H1 (cell line): ENCODE measurements at regions not wholly inside any gene's neighbourhood (a gene's known extent, or its start where the extent isn't known, plus 50 kb on each side); places are given as distances from the start of the nearest gene placed in this dataset.
"Not testable (repeated sequence)": the region's sequence is repeated elsewhere in the genome, so short reads cannot be mapped to it uniquely, and the experiment has no call there.

Source experiments
- CTCF ChIA-PET: fragments of 300-600 bp; sonication (Branson Sonifier 250); formaldehyde crosslinking; loops from one replicate; lab custom pipeline; 2021; ENCODE audit not compliant: partially characterized antibody; lab: Charles Lee
- POLR2A ChIA-PET: fragments of 300-600 bp; sonication (Branson Sonifier 250); formaldehyde crosslinking; loops from one replicate; lab custom pipeline; 2021; ENCODE audit warnings: inconsistent platforms; ENCODE audit not compliant: partially characterized antibody; lab: Charles Lee
- DNase-seq, 2 experiments: peaks; one replicate each; pipeline versions ENCODE4 v3.0.0 to v3.0.0-alpha.2; 2010 to 2022; ENCODE audit warnings: low spot score in 2 of 2, low read depth in 1 of 2, mixed read lengths in 1 of 2
- FAIRE-seq: peaks from 2 replicates; lab custom pipeline; 2011; peaks lifted over from hg19 to GRCh38; lab: Jason Lieb, UNC
- H2AFZ ChIP-seq: 2 replicates; pipeline ENCODE4 v1.8.1; 2012; ENCODE audit warnings: low read length, inconsistent platforms
- H2AK5ac ChIP-seq: 2 replicates; pipeline ENCODE4 v1.6.1; 2013; ENCODE audit warnings: low read depth, low read length
- H2BK120ac ChIP-seq: replicated peaks from 2 replicates; pipeline ENCODE3; 2013; ENCODE audit warnings: low read depth, low read length, inconsistent platforms
- H2BK12ac ChIP-seq: 2 replicates; pipeline ENCODE4 v1.6.1; 2013; ENCODE audit warnings: low read depth, low read length
- H2BK15ac ChIP-seq: 2 replicates; pipeline ENCODE4 v1.6.1; 2013; ENCODE audit warnings: low read length
- H2BK20ac ChIP-seq: 2 replicates; pipeline ENCODE4 v1.6.1; 2013; ENCODE audit warnings: low read length
- H2BK5ac ChIP-seq: 2 replicates; pipeline ENCODE4 v1.6.1; 2013; ENCODE audit warnings: low read depth, low read length
- H3K14ac ChIP-seq: 2 replicates; pipeline ENCODE4 v1.6.1; 2013; ENCODE audit warnings: inconsistent platforms; ENCODE audit not compliant: insufficient read length
- H3K18ac ChIP-seq: 2 replicates; pipeline ENCODE4 v1.6.1; 2013; ENCODE audit warnings: low read length; ENCODE audit errors: extremely low read depth
- H3K23ac ChIP-seq: 2 replicates; pipeline ENCODE4 v1.6.1; 2013; ENCODE audit warnings: inconsistent platforms; ENCODE audit not compliant: insufficient read length
- H3K23me2 ChIP-seq: 2 replicates; pipeline ENCODE4 v1.6.1; 2013; ENCODE audit warnings: low read depth, low read length
- H3K27ac ChIP-seq: 2 replicates; pipeline ENCODE4 v1.6.1; 2011; ENCODE audit warnings: low read depth, low read length, inconsistent platforms
- H3K27me3 ChIP-seq, 4 experiments: replicated peaks in 1 of 4; 1 replicate in 1 of 4; 2 replicates in 3 of 4; pipeline versions ENCODE4 v1.6.1 to v1.8.1; 2011 to 2013; ENCODE audit warnings: low read length in 3 of 4, mild to moderate bottlenecking in 3 of 4, inconsistent platforms in 2 of 4, mixed read lengths in 2 of 4, moderate library complexity in 1 of 4; ENCODE audit not compliant: control insufficient read depth in 3 of 4, insufficient read depth in 3 of 4; ENCODE audit errors: extremely low read depth in 1 of 4
- H3K36me3 ChIP-seq, 4 experiments: 2 replicates each; pipeline versions ENCODE4 v1.6.1 to v1.8.1; 2011 to 2013; ENCODE audit warnings: mild to moderate bottlenecking in 4 of 4, low read length in 3 of 4, moderate library complexity in 2 of 4, control low read depth in 1 of 4, inconsistent platforms in 1 of 4; ENCODE audit not compliant: insufficient read depth in 4 of 4, control insufficient read depth in 2 of 4
- H3K4ac ChIP-seq: replicated peaks from 2 replicates; pipeline ENCODE3; 2013; ENCODE audit warnings: low read length, low read depth, mixed read lengths, inconsistent platforms; ENCODE audit not compliant: insufficient read length
- H3K4me1 ChIP-seq, 4 experiments: replicated peaks in 1 of 4; 1 replicate in 1 of 4; 2 replicates in 3 of 4; pipeline versions ENCODE4 v1.6.1 to v1.8.1; 2011 to 2013; ENCODE audit warnings: low read length in 3 of 4, inconsistent platforms in 2 of 4, mixed read lengths in 1 of 4; ENCODE audit not compliant: insufficient read depth in 4 of 4, control insufficient read depth in 3 of 4
- H3K4me2 ChIP-seq, 2 experiments: 2 replicates each; pipeline versions ENCODE4 v1.6.1 to v1.8.1; 2011 to 2013; ENCODE audit warnings: low read depth in 2 of 2, low read length in 2 of 2, control low read depth in 1 of 2, inconsistent platforms in 1 of 2, mild to moderate bottlenecking in 1 of 2; ENCODE audit not compliant: insufficient read depth in 1 of 2
- H3K4me3 ChIP-seq, 4 experiments: fragments of 200-600, 300-600 bp in 1 of 4; sonication (generic), shearing (Covaris generic), sonication (Bioruptor Twin) in 1 of 4; 2 replicates each; pipeline versions ENCODE4 v1.5.1 to v1.8.1; 2011 to 2016; ENCODE audit warnings: low read length in 4 of 4, low read depth in 3 of 4, control low read depth in 2 of 4, inconsistent platforms in 2 of 4, mild to moderate bottlenecking in 2 of 4, mixed read lengths in 1 of 4, moderate library complexity in 1 of 4; ENCODE audit not compliant: insufficient read depth in 2 of 4; ENCODE audit errors: extremely low read depth in 1 of 4
- H3K56ac ChIP-seq: replicated peaks from 2 replicates; pipeline ENCODE3; 2013; ENCODE audit warnings: low read depth, mild to moderate bottlenecking, mixed read lengths, low read length, inconsistent platforms; ENCODE audit not compliant: insufficient read length
- H3K79me1 ChIP-seq: 2 replicates; pipeline ENCODE4 v1.6.1; 2013; ENCODE audit warnings: low read depth, low read length, control low read depth
- H3K79me2 ChIP-seq, 2 experiments: 2 replicates each; pipeline versions ENCODE4 v1.6.1 to v1.8.1; 2012 to 2013; ENCODE audit warnings: low read length in 2 of 2, mild to moderate bottlenecking in 2 of 2, inconsistent platforms in 1 of 2; ENCODE audit not compliant: insufficient read depth in 2 of 2, control insufficient read depth in 1 of 2
- H3K9ac ChIP-seq, 4 experiments: replicated peaks in 1 of 4; 1 replicate in 1 of 4; 2 replicates in 3 of 4; pipeline versions ENCODE4 v1.6.1 to v1.8.1; 2011 to 2013; ENCODE audit warnings: low read depth in 3 of 4, low read length in 3 of 4, control low read depth in 2 of 4, mild to moderate bottlenecking in 2 of 4, moderate library complexity in 2 of 4, inconsistent platforms in 1 of 4; ENCODE audit errors: extremely low read depth in 1 of 4
- H3K9me3 ChIP-seq, 2 experiments: 2 replicates each; pipeline versions ENCODE4 v1.6.1 to v1.8.1; 2012 to 2013; ENCODE audit warnings: mild to moderate bottlenecking in 2 of 2, moderate library complexity in 2 of 2, control low read depth in 1 of 2, inconsistent platforms in 1 of 2, low read depth in 1 of 2, low read length in 1 of 2, mixed read lengths in 1 of 2; ENCODE audit not compliant: insufficient read depth in 2 of 2
- H4K20me1 ChIP-seq, 2 experiments: replicated peaks in 1 of 2; 2 replicates each; pipeline versions ENCODE3 to v1.8.1; 2011 to 2013; ENCODE audit warnings: inconsistent platforms in 2 of 2, low read length in 2 of 2, mild to moderate bottlenecking in 1 of 2; ENCODE audit not compliant: insufficient read depth in 2 of 2, control insufficient read depth in 1 of 2
- H4K5ac ChIP-seq: 2 replicates; pipeline ENCODE4 v1.6.1; 2013; ENCODE audit warnings: low read length, low read depth, mixed read lengths, inconsistent platforms; ENCODE audit not compliant: insufficient read length
- H4K8ac ChIP-seq: 2 replicates; pipeline ENCODE4 v1.8.0; 2013; ENCODE audit warnings: mild to moderate bottlenecking, moderate library complexity, low read length, inconsistent platforms; ENCODE audit not compliant: insufficient read depth; ENCODE audit errors: extremely low read depth
- H4K91ac ChIP-seq: replicated peaks from 2 replicates; pipeline ENCODE3; 2013; ENCODE audit warnings: low read length, mixed read lengths, inconsistent platforms; ENCODE audit not compliant: insufficient read length
- ATF2 ChIP-seq: IDR thresholded peaks from 2 replicates; pipeline ENCODE4 v1.6.1; 2012; ENCODE audit warnings: low read length, inconsistent platforms
- EP300 ChIP-seq, 2 experiments: IDR thresholded peaks; 1 replicate in 1 of 2; 2 replicates in 1 of 2; pipeline ENCODE4 v1.6.1; 2011 to 2012; ENCODE audit warnings: low read depth in 2 of 2, low read length in 2 of 2, mild to moderate bottlenecking in 2 of 2, borderline replicate concordance in 1 of 2, inconsistent platforms in 1 of 2, moderate library complexity in 1 of 2
- HDAC6 ChIP-seq: IDR thresholded peaks from one replicate; pipeline ENCODE4 v1.7.1; 2012; ENCODE audit warnings: low read depth, mild to moderate bottlenecking, inconsistent platforms, low read length, moderate library complexity
- WGBS, 2 experiments: shearing (Covaris generic) in 1 of 2; methylation state at CpG; one replicate each; pipeline versions ENCODE4 v1.1.6 to v1.1.7; 2013 to 2015; ENCODE audit warnings: low lambda C conversion rate in 2 of 2, mixed read lengths in 2 of 2, inconsistent platforms in 1 of 2, low coverage in 1 of 2, missing lambda C conversion rate in 1 of 2; ENCODE audit not compliant: insufficient replicate concordance in 2 of 2, insufficient coverage in 1 of 2, insufficient read length in 1 of 2; ENCODE audit errors: extremely low coverage in 1 of 2, missing lambda C conversion rate in 1 of 2; 5-methylcytosine and 5-hydroxymethylcytosine counted together

- TF ChIP-seq ATF2 (no peak), HDAC6 (no peak), EP300 (IDR thresholded peaks at IDR 0.05; ENCODE audit: borderline replicate concordance in 1 of 2, low read depth in 2 of 2, low read length in 2 of 2) (no peak)
Measured at GRCh38 chr2:114294741-114295140, 147.7 kb upstream of the DPP10 start (continued).

GRCh38 chr2:114300351-114300750 lies 142.1 kb upstream of the DPP10 start:
- H3K9ac ChIP-seq, H2AFZ ChIP-seq, H3K9me3 ChIP-seq, H3K27ac ChIP-seq, H3K4ac ChIP-seq, FAIRE-seq, H3K4me2 ChIP-seq, H4K8ac ChIP-seq, H2AK5ac ChIP-seq, CTCF ChIA-PET, H3K4me3 ChIP-seq, H3K79me2 ChIP-seq, H4K91ac ChIP-seq, H2BK120ac ChIP-seq, H3K56ac ChIP-seq, H2BK5ac ChIP-seq, H3K27me3 ChIP-seq, H3K4me1 ChIP-seq, H3K18ac ChIP-seq, POLR2A ChIA-PET, H2BK15ac ChIP-seq, H3K23me2 ChIP-seq, H2BK12ac ChIP-seq, H3K36me3 ChIP-seq, H4K20me1 ChIP-seq, H2BK20ac ChIP-seq, H3K79me1 ChIP-seq, H4K5ac ChIP-seq, H3K23ac ChIP-seq, DNase-seq, H3K14ac ChIP-seq: not testable (repeated sequence)
- 90% methylated on average over 3 of the region's 3 CpGs; no CpG with 5 or more reads in 1 of the 2 experiments for WGBS, 2 experiments
